Activated T-cell treated with anti-CD3 and anti-CD28 coated beads, Interleukin-2, amount 50 U/mL, for 48 hours (primary cell): ENCODE measurements at regions not wholly inside any gene's neighbourhood (a gene's known extent, or its start where the extent isn't known, plus 50 kb on each side); places are given as distances from the start of the nearest gene placed in this dataset.

Source experiments
- DNase-seq, 2 experiments: peaks; one replicate each; pipeline ENCODE4 v3.0.0-alpha.2; 2020

DNA sequence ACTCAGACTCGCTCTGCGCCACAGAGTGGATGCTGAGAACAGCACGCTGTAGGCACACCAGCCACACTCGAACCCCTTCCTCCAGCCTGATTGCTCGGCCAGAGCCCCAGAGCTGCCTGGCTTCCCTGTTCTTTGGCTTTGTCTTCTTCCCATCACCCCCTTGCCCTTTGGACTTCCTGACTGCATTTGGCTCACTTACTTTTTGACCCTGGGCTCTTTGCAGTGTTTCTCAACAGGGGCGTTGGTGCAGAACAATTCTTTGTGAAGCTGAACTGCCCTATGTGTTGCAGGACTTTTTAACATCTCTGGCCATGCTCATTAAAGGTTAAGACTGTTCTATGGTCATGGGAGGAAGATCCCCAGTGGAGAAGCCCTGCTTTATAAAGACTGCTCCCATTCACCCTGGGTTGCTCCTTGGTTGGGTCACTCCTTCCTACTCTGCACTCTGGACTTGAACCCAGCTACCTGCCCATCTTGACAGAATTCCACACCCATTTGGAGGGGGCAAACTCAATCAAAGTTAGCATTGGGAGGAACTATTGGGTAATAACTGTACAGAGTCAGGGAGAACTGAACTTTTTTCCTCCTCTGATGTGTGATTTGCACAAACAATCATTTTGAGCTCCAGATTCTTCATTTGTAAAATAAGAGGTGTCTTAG lies 127.7 kb upstream of the PLEKHG7 start:
- no peak for DNase-seq

DNA sequence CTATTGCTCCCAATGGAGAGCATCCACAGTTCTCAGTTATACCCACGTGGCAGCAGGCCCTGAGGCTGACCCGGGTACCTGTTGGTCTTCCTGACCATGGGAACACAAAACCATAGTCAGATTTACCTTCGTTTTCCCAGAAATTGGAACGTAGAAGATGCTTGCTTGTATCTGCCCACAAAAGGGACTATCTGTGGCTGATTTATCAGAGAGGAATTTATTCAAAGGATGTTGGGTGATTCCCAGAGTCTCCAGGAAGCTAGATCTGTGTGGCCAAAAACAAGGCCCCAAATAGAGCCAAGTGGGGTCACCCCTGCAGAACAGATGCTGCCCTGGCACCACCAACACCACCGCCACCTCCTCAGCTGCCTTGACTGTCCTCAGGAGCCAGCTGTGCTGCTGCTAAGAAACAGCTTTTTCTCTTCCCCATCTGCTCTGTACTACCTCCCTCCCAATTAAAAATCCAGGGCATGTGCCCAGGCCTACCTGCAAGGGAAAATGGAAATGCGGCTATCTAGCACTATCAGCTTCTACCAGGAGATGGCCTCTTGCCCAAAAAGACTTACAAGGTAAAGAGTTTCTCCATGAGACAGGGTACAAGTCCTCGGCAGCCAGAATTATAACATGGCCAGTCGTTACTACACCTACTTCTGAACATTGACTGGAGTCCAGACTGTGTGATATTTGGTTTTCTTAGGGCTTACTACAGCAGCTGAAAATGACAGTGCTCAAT lies 128.6 kb upstream of the PLEKHG7 start:
- DNase-seq = no peak

DNA sequence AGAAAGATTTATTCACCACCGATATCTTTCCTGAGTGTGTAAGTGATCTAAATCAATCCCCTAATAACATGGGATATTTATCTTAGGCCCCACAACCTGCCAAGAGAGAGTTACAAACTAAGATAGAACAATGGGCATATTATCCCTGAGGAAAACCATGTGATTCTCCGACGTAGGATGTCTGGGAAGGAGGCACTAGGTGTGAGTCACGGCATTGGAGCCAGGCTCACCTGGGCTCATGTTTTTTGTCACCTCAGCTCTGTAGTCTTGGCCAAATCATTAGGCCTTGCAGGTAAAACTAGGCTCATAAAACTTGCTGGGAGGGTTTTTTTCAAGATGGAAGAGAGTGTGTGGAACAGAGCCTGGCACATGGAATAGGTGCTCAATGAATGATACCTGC lies 129.7 kb upstream of the PLEKHG7 start:
- no peak for DNase-seq

DNA sequence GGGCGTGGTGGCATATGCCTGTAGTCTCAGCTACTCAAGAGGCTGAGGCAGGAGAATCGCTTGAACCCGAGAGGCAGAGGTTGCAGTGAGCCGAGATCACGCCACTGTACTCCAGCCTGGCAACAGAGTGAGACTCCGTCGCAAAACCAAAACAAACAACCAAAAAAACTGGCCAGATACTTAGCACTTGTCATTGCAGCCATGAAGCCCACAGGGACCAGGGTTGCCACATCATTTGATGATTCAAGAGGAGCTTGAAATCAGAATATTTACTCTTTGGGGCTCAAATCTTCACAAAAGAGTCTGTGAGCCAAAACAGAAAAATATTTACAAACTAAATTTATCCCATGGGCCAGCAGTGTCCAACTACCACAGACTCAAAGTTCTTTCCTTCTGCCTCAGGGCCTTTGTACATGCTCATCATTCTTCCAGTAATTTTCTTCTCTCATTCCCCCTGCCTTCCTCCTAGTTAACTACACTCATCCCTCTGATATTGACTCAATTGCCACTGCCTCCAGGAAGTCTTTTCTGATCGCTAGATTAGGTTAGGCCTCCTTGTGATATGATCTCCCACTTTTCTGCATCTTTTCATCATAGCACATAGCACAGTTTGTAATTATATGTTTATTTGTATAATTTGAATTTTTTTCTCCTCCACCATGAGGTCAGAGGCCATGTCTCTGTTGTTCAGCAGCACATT lies 130.8 kb upstream of the PLEKHG7 start:
- DNase-seq = no peak

DNA sequence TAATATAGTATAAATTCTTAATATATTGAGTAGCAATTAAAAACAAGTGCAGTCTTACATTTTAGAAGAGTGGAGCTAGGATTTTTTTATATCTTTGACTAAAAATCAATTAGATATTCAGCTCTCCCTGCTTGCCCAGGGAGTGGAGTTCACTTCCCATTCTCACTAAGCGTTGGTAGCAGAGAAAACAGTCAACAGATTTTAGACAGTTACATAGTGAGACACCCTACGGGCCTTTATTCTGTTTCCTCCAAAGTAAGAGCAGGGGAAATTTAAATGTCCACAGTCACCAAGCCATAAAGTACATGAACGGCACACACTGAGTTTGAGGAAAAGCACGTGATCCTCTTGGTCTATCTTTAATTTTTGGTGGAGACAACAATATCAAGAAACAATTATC lies 131.6 kb upstream of the PLEKHG7 start:
- no peak for DNase-seq

DNA sequence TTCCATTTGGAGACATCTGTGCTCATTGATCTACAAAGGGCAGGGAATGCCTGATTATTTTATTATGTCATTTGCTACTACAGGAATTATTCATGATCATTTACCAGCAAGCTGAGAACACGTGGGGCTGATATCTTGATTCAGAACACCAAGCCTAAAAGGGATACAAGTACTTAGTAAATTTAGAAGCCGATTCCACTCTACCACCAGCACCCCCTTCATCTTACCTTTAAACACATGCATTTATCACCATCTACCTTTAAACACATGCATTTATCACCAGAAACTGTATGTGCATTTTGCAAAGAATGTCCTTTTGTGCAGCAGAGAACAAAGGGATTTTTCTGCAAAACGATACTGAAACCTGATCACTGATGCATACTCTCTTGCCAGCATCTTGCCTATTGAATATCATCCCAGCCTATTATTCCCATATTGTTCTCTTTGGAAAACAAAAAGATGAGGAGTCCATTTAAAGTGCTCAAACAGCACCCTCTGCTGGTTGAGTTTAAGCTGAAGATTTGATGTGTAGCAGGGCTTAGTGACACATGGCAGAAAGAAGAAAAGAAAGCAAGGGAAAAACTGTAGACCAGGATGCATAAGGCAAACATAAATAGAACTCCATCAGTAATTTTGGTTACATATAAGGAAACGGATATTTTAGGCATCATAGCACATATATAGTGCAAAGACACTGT lies 132.6 kb upstream of the PLEKHG7 start:
- DNase-seq = no peak

DNA sequence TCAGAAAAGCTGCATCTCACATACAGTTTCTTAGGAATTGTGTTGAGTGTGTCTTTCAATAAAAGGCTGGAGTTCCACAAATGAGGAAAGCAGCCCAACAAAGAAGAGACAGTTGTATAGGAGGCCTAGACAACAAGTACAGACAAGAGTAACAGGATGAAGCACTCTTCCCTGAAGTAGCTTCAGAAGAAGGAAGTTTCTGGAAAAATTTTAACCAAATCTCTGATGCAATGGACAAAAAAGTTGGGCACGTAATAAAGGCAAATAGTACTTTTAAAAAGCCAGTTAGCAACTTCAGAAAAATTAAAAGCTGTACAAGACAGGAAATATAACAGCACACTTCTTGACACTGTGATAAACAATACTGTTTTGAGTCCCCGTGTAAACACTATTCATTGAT lies 134.1 kb upstream of the PLEKHG7 start:
- no peak for DNase-seq

DNA sequence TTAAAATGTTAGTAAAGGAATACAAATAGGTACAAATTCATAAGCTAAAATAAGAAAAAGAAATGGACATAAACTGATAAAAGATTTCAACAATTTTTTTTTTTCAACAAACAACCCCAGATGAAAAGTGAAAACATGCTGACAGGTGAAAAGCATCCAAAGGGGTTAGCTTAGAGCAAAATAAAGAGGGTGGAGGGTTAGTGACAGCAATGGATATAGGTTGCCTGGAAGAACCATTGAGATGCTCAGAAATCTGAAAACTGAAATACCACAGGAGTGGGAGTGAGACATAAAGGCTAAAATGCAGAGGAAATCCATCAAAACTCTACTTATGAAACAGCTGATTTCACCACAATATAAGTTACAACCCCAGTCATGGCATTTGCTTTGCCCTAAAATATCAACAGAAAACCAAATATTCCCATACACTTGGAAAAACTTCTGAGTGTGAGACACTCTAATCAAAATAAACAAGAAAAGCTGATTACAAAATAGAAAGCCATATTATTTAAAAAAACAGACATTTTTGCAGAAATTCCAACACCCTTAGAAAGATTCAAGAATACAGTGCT lies 136.3 kb upstream of the PLEKHG7 start:
- DNase-seq = no peak

DNA sequence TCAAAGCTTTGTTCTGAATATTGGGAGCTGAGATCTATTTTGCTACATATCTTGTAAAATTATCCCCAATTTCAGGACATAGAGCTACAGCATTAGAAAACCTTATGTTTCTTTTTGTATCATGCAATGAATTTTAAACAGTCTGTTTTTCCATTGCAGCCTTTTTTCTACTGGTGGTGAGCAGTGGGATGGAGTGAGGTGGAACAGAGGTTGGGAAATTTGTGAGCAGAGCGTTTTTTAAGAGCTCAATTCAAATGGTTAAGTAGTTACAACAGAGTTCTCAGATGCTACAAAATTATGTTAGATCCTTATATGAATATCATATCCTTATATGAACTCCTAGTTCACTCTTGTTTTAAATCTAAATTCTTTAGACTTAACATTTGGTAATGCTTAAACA lies 139.0 kb upstream of the PLEKHG7 start:
- no peak for DNase-seq

DNA sequence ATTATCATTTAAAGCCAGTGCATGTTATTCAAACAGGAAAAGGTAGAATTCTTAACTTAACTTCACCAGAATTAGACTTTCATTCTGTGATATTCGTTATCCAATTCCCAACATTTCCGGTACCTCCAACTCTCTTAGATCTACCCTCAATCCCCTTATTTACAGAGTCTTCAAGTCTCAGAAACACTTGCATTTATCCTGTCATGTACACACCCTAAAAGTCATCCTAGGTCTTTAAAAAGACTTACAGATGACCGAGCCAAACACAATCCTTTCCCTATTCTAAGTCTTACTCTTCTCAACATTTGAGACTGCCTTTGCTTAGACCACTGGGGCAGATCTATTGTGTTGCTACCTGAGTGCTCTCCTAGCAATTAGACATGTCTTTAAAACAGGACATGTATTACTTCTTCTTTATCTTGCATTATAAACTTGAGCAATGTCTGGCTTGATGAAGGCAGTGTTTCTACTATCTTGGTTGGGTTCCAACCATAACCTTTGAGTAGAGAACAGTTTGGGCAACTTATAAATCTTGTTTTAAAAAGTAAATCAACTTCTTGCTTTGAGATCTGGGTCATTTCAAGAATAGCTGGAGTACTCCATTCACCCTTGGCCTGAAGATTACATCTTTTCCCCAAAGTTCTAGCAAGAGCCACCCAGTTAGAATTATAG lies 140.6 kb upstream of the PLEKHG7 start:
- DNase-seq = no peak

DNA sequence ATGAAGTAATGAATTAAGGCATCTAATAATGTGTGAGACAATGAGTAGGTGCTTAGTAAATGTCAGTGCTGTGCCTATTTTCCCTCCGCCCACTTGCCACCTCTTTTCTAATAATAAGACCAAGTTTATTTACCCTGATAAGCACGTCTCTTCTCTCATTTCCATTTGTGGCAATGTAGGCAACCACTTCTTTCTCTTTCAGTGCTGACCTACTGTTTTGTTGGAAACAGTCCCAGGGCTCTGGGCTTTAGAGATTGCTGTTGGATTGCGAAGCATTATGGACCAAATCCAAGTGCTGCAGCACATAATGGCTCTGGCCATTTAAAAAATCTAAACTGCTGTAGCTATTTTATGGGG lies 141.3 kb upstream of the PLEKHG7 start:
- DNase-seq = no peak

DNA sequence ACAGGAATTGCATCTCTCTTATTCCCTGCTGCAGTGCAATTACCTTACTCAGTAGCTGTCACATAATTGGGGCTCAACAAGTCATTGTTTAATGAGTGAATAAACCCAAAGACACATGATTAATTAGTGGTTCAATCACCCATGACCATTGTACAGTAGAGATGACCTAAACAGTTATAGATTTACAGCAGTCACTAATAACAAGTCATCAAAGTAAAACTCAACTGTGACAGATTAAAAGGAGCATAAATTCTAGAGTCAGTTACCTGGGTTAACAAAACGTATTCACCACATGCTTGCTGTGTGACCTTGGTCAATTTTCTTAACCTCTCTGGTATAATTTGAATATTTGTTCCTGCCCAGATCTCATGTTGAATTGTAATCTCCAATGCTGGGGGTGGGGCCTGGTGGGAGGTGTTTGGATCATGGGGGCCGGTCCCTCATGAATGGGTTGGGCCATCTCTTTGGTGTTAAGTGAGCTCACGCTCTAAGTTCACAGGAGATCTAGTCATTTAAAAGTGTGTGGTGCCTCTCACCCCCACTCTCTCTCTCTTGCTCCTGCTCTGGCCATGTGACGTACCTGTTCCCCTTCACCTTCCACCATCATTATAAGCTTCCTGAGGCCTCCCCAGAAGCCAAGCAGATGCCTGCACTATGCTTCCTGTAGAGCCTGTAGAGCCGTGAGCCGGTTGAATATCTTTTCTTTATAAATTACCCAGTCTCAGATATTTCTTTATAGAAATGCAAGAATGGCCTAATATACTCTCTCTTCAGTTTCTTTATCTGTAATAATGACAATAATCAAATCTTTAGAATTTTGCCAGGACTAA lies 141.9 kb upstream of the PLEKHG7 start:
- DNase-seq = no peak

DNA sequence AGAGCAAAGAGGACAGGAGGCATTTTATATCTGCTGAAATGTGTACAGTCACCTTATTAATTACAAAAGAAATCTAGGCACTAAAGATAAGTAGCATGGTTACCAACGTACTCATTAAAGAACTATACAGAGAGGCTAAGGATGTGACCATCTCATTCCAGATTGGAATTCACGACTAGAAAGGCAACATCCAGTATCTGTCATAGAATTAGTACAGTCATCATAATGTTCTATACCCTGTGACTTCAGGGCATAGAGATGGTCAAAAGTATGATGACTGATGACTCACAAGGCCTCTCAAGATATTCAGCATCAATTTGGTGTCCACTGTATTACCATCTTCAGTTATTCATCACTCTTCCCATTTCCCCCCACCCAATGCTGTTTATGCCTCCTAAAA lies 144.0 kb upstream of the PLEKHG7 start:
- no peak for DNase-seq

DNA sequence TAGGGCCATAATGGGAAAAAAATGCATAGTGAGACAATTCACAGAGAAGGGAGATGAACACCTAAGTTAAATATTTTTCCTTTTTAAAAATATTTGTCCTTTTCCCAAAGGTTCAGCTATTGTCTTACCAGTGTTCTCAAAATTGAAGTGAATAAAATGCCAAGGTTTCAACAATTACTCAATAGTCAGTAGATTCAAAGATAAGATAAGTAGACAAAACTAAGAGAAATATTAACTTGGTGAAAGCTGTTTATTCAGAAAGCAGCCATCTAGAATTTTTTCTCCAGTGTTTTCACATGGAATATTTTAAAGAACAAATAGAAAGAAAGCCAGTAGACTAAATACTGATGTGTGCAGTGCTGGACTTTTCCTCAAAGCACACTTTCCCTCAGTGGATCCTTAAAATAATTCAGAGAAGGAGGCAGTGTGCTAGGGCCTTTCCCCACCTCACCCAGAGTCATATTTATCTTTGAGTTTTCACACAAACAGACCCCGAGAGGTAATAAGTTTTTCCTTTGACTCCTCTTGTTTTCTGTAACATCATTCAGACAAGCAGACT lies 144.5 kb upstream of the PLEKHG7 start:
- no peak for DNase-seq

DNA sequence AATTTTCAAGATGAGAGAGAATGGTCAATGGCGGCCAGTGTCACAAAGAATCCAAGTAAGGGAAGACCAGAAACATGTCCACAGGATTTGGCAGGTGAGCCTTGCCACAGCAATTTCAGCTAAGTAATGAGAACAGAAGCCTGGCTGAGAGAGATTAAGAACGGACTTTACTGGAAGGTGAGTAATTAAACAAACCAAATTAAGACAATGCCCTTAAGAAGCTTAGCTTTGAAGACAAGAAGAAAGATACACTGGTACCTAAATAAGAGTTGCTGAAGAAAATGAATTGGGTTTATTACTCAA lies 145.4 kb upstream of the PLEKHG7 start:
- DNase-seq = peak in 1 of 2 experiments; percentile 42

DNA sequence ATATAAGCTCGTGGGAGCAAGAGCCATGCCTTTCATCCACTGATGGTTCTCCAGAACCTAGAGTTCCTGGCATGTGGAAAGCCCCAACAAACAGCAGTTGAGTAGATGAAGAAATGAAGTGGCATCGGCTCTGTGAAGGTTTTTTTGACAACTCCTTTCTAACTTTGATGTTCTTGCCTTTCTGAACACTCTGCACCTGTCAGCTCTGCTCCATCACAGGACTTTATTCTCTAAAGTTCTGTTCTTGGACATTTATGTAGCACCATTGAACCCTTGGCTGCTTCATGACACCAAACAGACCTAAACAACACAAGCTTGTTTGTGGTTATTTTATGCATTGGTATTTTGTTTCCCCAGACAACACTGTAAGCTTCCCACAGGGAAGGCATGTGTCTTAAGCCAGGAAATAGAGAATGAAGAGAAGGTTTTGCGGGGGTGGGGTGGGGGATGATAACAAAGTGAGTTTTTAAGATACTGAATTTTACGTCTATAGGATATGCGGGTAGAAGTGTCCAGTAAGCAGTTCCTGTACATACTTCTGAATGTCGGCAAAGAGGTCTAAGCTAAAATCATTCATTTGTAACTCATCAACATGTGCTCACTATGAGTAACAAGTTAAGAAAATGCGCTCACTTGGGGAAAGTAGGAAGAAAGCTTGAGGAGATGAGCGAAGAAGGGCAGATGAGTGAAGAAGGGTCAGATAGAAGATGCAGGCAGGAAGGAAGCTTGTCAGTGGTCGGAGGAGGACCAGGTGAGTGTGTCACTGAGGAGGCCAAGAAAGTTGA lies 146.0 kb upstream of the PLEKHG7 start:
- DNase-seq = no peak

DNA sequence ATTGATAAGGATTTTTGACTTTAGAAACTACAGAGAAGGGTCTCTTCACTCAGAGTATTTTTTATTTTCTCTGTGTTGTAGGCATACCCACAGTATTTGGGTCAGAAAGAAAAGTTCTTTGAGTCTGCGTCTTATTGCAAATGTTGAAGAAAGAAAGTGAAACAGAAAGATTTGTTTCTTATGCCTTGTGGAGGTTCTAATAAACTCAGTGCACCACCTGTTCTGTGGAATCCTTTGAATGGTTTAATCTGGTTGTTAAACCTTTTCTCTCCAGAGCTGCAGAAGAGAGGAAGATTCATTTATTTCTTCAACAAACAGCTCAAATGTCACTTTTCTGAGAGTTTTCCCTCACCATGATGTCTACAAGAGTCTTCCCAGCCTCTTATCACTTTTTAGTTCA lies 146.6 kb upstream of the PLEKHG7 start:
- DNase-seq = no peak

DNA sequence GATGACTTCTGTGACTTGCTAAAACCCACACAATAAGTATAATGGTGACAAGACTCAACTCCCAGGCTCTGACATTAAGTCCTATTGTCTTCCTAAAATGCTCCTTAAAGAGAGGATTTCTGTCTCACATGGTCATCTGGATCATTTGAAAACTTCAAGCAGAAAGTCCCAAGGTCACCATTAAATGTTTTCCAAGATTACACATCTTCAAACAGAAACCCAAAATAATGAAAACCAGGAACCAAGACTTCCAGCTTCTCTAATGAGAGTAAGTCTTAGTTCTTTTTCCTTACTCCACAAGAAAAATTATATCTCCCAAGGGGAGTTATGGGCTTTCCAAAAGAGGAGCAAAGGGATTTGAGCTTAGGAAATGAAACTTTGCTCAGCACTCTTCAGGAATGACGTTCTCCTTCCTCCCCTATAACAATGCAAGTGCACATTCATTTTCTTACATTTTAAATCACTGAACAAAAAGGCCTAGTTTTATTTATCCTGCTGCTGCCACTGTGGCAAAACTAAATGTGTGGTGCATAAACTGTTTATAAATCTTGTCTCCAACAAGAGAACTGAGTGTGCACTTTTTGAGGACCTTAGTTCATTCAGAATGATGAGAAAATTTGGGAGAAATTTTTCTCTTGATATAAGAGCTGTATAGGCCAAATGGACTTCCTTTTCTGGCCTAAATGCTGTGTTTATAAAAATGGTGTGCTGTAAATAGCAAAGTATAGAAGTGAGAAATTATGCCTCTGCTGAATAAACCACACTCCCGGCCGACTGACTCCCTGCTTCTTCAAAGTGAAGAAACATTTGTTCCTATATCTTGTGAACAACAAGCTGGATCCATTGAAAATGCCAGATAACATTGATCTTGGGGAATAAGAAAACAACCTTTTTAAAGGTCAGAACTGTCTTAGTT lies 148.4 kb upstream of the PLEKHG7 start:
- DNase-seq = no peak

DNA sequence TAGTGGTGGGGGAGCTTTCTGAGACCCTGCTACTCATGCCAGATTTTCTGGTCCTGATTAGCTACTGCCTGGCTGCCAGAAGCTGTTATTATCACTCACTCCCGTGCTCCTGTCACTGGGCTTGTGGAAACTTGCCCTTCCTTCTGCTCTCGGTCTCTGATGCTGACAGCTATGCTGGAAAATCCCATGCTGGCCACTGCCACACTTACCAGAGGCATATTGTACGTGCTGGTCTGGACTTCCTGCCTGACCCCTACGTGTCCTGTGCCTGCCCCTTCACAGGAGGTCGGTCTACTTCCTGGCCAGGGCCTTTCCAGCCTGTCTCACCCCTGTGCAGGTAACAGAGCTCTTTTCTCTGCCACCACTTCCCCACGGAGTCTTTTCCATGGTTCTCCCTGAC lies 149.4 kb upstream of the PLEKHG7 start:
- DNase-seq = no peak
